Transverse colon (tissue), 3 donors: ENCODE measurements at regions not wholly inside any gene's neighbourhood (a gene's known extent, or its start where the extent isn't known, plus 50 kb on each side); places are given as distances from the start of the nearest gene placed in this dataset.
"Not testable (repeated sequence)": the region's sequence is repeated elsewhere in the genome, so short reads cannot be mapped to it uniquely, and the experiment has no call there.

ENCODE experiments used
- CTCF ChIP-seq, 5 experiments: fragments of 200-600 bp in 3 of 5; fragments of 450-650 bp in 2 of 5; sonication (generic) in 3 of 5; IDR thresholded peaks; 1 replicate in 2 of 5; 2 replicates in 3 of 5; pipeline ENCODE4 v1.5.1; 2016 to 2017; ENCODE audit warnings: antibody characterized with exemption in 5 of 5, inconsistent platforms in 3 of 5, mild to moderate bottlenecking in 2 of 5, moderate library complexity in 1 of 5
- POLR2A ChIP-seq: fragments of 450-650 bp; IDR thresholded peaks from one replicate; pipeline ENCODE4 v1.6.1; 2016; ENCODE audit warnings: antibody characterized with exemption, mild to moderate bottlenecking, moderate library complexity

GRCh38 chr15:20248434-20248833 is 293.2 kb downstream of the GOLGA6L6 start:
- not testable (repeated sequence) for TF ChIP-seq CTCF (IDR thresholded peaks at IDR 0.05); POLR2A
